GM19238 (cell line): ENCODE measurements at regions not wholly inside any gene's neighbourhood (a gene's known extent, or its start where the extent isn't known, plus 50 kb on each side); places are given as distances from the start of the nearest gene placed in this dataset.
"Not testable (repeated sequence)": the region's sequence is repeated elsewhere in the genome, so short reads cannot be mapped to it uniquely, and the experiment has no call there.

Experiments
- DNase-seq: peaks from one replicate; pipeline ENCODE4 v3.0.0; 2011; ENCODE audit warnings: low spot score; ENCODE audit not compliant: insufficient read length

DNA sequence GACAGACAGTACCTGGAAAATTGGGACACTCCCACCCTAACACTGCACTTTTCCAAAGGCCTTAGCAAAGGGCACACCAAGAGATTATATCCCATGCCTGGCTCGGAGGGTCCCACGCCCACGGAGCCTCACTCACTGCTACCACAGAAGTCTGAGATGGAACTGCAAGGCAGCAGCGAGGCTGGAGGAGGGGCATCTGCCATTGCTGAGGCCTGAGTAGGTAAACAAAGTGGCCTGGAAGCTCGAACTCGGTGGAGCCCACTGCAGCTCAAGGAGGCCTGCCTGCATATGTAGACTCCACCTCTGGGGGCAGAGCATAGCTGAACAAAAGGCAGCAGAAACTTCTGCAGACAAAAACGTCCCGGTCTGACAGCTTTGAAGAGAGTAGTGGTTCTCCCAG is 931.6 kb upstream of the MDGA2 start:
- not testable (repeated sequence) for DNase-seq

DNA sequence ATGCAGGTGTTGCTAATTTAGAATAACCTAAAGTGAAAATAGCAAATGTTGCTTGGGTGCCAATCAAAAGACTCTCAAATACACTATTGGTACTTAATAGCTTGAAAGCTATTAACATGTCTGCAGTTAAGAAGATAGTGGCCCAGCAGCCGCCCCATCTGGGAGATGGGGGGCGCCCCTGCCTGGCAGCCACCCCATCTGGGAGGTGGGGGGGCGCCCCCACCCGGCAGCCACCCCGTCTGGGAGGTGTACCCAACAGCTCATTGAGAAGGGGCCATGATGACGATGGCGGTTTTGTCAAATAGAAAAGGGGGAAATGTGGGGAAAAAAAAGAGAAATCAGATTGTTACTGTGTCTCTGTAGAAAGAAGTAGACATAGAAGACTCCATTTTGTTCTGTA is 923.1 kb upstream of the MDGA2 start:
- DNase-seq = no peak

DNA sequence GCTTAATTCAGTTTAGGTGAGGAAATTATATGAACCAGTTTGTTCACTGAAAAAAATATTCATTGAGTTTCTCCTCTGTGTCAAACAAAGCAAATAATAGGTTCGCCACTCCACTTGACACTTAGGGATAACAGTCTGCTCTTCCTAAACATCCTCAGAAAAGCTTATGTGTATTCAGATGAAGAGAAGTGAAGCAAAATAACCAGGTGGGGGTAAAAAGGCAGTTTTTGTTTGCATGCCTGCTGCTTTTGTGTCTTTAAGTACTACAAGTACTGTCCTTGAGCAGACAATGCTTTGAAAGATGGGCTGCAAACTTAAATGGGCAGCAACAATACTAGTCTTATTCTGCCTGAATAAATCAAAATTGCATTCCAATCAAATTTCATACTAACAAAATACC is 910.7 kb upstream of the MDGA2 start:
- no peak for DNase-seq

DNA sequence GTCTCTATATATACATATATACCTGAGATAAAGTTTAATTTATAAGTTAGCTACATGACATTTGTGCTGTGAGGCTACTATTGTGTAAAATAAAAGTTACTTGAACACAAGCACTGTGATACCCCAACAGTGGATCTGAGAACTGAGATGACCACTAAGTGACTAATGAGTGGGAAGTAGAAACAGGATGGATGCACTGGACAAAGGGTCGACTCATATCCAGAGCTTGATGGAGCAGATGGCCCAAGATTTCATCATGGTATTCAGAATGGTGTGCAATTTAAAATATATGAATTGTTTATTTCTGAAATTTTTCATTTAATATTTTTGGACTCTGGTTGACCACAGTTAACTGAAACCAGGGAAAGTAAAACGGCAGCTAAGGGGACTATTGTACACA is 908.6 kb upstream of the MDGA2 start:
- no peak for DNase-seq

DNA sequence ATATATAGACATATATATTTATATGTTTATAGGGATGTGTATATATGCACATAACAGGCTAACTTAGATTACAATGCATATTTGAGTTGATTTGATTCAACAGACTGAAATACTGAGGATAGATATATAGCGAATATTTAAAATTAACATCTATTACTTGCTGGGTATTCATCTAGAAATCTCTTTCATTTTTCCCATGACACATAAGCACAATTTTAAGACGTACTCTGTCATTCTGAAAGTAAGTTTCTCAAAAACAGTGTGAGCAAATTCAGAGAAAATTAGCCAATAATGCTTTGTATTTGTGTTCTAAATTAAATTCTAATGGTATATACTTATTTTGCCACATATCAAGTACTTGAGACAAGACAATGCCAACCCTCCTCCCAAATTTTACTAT is 907.5 kb upstream of the MDGA2 start:
- no peak for DNase-seq

DNA sequence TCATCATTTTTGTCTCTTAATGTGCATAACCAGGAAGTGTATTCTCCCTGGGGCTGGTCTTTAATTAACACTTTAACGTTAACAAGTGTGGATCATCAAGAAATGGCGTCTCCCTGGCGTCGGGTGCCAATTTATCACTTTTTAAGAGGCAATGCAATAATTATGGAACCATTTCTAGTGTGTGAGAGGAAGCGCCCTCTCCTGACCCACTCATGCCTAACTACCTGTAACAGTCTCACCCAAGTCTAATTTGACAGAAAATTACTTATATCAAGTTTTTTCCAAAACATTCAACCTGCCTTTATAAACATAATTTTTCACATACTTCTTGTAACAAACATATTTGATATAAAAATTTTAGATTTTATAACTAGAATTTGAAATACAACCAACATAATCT is 905.3 kb upstream of the MDGA2 start:
- no peak for DNase-seq

DNA sequence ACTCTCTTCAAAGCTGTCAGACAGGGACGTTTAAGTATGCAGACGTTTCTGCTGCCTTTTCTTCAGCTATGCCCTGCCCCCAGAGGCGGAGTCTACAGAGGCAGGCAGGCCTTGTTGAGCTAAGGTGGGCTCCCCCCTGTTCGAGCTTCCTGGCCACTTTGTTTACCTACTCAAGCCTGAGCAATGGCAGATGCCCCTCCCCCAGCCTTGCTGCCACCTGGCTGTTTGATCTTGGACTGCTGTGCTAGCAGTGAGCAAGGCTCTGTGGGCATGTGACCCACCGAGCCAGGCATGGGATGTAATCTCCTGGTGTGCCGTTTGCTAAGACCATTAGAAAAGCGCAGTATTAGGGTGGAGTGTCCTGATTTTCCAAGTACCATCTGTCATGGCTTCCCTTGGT is 900.4 kb upstream of the MDGA2 start:
- DNase-seq = no peak

DNA sequence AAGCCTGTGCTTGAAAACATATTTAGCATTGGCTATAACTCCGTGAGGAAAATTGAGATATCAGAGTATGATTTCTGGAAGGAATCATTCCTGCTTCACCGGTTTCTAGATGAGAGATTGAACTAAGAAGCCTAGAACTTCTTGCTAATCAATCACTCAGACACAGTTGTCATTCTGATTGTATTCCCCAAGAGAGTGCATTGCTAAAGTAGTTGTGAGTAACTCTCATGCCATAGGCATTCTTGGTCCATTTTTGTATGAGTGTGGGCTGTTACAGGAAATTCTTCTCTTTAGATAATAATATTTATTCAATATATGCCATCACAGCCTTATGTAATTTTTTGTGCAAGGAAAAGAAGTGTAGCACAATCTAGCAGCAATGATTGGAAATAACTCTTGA is 893.3 kb upstream of the MDGA2 start:
- DNase-seq = no peak

DNA sequence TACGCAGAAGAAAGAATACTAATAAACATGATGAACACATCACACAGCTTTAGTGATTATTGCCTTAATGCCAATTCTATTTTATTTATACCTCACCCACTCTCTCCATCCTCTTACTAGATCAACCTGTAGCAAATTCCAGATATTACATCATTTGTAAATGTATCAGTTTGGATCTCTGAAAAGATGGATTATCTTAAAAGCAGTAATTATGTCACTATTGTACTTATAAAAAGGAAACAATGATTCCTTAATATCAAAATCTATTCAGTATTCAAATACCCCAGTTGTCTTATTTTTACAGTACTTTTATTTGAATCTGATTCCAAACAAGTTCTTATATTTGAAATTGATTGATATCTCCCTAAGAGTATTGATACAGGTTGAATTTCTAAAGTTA is 892.8 kb upstream of the MDGA2 start:
- no peak for DNase-seq

DNA sequence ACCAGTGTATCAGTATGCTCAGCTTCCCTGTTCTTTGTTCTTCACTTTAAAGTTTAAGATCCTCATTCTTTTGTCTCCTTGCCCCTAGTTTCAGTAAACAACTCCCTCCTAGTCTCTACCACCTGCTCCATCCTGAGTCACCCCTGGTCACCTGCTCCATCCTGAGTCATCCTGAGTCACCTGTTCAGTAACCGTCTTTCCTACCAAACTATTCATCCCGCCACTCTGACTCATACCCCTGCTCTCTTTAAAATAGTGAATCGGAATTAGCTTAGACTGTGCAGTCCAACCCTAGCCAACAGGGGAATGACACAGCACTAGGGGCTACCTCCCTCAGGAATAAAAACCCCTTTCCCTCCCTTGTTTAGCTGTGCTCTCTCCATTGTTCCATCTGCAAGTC is 888.1 kb upstream of the MDGA2 start:
- DNase-seq = no peak

DNA sequence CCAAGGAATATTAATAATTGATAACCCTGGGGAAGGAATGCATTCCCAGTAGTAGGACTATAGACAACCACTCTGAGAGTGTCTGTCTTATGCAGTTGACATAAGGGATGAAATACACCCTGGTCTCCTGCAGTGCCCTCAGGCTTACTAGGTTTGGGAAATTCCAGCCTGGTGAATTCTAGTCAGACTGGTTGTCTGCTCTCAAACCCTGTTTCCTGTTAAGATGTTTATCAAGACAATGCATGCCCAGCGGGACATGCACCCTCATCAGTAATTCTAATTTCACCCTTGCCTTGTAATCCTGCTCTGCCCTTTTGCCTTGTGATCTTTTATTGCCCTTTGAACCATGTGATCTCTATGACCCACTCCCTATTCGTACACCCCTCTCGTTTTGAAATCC is 886.0 kb upstream of the MDGA2 start:
- DNase-seq = not testable (repeated sequence)

DNA sequence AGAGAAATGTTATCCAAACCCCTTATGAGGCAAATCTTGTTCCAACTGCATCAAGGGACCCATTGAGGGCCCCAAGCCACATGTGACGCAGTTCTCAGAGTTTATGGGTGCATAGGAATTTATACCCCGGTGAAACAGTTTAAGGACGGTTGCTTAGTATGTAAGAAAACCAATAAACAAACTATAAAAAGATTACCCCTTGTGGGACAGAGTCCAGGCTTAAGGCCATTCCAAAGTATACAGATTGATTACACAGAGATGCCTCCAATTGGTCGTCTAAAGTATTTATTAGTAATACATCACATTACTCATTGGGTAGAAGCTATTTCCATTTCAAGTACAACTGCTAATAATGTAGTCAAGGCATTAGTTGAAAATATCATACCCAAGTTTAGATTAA is 885.0 kb upstream of the MDGA2 start:
- no peak for DNase-seq

DNA sequence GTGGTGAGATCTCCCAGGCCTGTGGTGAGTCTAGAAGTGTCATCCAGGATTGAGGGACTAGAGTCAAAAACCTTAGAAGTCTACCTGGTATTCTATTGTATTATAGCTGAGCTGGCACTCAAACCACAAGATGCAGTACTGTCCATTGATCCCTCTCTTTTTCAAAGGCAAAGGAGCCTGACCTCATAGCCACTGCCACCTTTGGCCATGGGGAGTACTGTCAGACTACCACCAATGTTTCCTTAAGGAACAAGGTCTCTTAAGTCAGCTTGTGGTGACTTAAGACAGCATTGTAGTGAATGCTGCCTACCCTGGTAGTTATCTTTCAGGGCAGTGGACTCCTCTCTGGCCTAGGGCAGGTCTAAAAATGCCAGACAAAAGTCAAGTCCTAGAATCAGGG is 878.0 kb upstream of the MDGA2 start:
- no peak for DNase-seq

DNA sequence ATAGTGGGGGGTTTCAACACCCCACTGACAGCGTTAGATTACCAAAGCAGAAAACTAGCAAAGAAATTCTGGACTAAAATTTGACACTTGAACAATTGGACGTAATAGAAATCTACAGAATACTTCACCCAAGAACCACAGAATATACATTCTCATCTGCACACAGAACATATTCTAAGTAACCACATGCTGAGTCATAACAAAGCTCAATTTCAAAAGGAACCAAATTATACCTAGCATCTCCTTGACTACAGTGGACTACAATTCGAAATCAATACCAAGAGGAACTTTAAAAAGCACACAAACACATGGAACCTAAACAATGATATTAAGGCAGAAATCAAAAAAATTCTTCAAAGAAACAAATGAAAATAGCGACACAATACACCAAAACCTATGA is 871.6 kb upstream of the MDGA2 start:
- DNase-seq = no peak

DNA sequence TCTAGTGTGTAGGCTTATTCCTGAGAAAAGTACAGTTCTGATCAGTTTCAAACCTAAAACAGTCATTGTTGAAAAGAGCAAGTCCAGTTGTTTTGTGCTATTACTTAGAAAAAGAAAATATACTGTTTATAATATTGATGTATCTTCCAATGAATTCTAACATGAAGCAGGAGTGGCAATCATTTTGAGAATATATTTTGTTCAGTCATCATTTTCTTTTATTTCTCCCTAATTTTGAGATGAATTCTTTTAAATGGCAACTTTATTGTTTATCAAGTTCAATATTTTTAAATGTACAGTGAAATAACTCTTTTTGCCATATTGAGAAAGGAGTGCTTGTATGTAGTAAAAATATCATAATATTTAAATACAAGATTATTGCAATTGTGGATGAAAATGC is 862.2 kb upstream of the MDGA2 start:
- DNase-seq = no peak

DNA sequence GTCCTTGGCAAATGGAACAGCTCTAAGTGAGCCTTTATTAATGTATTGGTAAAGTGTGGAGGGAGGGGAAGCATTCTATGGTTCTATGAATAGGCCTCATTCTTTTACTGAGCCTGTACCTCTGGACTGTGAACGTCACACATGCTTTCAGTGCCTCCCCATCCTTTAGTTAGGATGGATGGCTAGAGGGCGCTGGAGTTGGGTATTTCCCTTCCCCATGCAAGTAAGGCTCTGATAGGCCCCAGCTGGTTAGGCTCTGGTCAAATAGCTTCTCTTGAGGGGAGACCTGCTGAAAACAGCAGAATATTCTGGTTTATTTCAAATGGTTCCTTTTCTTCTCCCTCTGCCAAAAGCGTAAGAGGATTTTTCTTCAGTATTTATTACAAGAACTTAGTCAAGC is 860.9 kb upstream of the MDGA2 start:
- no peak for DNase-seq

DNA sequence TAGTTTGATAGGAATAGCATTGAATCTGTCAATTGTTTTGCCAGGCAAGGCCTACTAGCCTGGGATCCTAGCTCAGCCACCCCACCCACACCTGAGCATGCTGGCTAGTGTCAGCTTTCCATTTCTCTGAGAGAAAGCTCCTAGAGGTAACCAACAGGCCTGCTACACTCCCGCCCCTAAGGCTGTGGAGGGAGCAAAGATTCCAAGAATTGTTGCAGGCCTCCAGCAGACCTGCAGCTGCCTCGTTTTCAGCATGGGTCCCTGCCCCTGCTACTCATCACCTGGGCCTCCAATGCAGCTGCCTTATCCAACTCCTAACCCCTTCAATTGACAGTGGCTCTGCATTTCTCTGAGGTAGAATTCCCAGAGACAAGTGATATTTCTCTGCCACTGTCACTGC is 852.4 kb upstream of the MDGA2 start:
- DNase-seq = no peak

DNA sequence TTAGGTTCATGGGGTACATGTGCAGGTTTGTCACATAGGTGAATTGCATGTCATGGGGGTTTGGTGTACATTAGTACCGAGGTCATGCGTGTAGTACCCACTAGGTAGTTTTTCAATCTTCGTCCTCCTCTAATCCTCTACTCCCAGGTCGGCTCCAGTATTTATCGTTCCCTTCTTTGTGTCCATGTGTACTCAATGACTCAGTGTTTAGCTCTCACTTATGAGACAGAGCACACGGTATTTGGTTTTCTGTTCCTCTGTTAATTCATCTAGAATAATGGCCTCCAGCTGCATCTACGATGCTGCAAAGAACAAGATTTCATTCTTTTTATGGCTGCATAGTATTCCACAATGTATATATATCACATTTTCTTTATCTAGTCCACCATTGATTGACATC is 850.9 kb upstream of the MDGA2 start:
- DNase-seq = no peak

DNA sequence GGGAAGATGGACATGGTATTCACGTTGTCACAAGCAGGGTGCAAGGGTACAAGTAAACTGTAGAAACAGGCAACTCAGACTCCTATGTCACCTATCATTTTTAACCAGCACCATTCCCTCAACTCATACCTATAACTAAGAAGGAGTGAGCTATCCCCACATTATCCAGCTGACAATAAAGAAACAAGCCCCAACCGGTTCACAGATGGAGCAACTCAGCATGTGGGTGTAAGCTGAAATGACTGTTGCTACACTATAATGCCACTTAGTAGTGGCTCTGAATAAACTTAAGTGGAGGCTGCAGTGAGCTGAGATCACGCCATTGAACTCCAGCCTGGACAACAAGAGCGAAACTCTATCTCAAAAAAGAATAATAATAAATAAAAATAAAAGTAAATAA is 829.5 kb upstream of the MDGA2 start:
- no peak for DNase-seq

DNA sequence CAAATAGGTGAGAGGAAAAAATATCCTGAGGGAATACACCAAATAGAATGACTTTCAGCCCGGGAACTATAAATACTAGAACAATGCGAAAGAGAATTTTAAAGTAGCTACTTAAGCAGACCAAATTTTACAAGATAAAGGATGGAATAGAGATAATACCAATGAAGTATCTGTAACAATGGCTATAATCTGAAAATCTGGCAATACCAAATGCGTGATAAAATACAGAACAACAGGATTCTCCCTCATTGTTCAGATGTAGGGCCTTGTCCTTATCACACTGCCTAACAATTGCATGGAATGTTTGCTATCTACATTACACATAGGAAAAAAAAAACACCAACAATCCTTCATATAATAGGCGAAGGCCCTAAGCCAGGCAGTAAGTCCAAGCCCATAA is 815.4 kb upstream of the MDGA2 start:
- no peak for DNase-seq

DNA sequence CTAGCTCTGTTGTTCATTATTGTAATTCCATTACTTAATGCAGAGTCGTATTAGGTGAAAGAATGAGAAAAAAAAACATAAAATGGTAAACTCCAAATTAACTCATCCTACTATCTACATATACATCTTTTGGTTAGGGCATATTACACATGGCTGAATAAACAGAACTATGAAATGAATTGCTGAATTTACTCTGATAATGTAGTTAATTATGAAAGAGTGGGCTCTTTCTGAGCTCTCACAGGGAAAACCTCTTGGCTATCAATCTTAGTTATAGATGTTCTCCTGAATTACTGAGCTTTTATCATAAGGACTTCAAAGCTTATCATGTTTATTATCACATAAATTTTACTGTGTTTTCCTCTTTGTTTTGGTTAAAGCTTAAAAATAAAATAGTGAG is 798.5 kb upstream of the MDGA2 start:
- DNase-seq = no peak

DNA sequence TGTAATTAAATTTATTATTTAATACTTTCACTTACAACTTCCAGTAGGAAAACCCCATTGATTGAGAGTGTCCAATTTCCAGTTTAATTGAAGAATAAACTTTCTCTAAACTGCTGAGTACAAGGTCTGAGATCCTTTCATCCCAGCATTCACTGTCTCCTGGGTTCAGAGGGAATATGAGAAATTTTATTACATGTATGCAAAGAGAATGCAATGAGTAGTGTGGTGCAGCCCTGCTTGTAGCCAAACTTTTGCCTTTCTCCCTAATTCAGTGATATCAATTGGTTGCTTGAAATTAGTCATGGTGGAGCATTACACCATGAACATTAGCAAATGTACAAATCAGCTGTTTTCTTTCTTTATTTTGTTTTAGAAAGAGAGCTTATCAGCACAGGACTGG is 780.6 kb upstream of the MDGA2 start:
- no peak for DNase-seq

DNA sequence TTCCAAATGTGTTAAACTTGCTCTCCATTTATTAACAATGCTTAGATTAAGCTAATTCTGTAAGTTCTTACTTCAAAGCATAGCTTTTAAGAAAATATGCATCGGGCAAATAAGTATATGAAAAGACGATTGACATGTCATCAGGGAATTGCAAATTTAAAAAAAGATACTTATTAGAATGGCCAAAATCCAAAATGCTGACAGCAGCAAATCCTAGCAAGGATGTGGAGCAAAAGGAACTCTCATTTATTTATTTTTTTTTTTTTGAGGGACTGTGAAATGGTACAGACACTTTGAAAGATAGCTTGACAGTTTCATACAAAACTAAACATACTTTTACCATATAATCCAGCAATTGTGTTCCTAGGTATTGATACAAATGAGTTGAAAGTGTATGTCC is 779.5 kb upstream of the MDGA2 start:
- no peak for DNase-seq

DNA sequence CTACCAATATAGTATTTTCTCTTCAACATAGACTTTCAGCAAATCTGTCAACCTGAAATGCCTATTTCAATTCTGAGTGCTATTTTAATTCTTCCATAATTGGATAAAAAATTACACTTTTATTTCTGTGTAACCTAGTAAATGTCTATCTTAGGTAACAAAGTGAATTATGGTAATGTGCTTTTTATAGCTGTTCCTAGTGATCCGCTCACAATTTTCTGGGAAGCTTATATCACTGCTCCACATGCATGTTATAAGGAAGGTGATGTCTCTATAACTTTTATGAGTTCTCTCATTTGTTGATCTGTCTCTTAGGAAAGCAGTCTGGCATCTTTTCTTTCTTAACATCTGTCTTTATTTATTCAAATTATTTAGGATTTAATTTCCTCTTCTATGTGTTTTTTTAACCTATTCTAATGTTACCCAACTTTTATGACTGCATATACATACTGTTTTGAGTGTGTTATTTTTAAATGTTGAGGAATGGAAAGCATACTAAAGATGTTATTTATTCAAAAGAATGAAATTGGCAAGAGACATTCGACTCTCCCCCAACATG is 777.1 kb upstream of the MDGA2 start:
- DNase-seq = no peak
